ENCODE measurements at regions not wholly inside any gene's neighbourhood (a gene's known extent, or its start where the extent isn't known, plus 50 kb on each side); places are given as distances from the start of the nearest gene placed in this dataset.

DNA sequence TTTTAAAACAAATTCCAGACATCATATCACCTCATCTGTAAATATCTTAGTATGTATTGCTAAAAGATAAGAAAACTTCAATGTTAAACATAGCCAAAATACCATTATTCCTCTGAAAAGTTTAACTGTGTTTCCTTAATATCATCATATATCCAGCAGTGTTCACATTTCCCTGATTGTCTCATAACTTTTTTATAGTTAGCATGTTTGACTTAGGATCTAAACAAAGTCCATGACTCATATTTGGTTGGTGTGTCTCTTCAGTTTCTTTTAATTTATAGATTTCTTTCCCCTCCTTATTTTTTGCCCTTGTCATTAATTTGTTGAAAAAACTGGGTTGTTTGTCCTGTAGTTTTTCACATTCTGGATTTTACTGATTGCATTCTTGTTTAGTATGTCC is 163.0 kb downstream of the RPS12 start:
- no peak for TF ChIP-seq EP300 (IDR thresholded peaks at IDR 0.05)
- TF ChIP-seq, protein P1, sequence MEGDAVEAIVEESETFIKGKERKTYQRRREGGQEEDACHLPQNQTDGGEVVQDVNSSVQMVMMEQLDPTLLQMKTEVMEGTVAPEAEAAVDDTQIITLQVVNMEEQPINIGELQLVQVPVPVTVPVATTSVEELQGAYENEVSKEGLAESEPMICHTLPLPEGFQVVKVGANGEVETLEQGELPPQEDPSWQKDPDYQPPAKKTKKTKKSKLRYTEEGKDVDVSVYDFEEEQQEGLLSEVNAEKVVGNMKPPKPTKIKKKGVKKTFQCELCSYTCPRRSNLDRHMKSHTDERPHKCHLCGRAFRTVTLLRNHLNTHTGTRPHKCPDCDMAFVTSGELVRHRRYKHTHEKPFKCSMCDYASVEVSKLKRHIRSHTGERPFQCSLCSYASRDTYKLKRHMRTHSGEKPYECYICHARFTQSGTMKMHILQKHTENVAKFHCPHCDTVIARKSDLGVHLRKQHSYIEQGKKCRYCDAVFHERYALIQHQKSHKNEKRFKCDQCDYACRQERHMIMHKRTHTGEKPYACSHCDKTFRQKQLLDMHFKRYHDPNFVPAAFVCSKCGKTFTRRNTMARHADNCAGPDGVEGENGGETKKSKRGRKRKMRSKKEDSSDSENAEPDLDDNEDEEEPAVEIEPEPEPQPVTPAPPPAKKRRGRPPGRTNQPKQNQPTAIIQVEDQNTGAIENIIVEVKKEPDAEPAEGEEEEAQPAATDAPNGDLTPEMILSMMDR (IDR thresholded peaks at IDR 0.05), result no peak

Measured in esophagus muscularis mucosa (tissue), 3 donors.